WTC11 (cell line): ENCODE measurements at regions not wholly inside any gene's neighbourhood (a gene's known extent, or its start where the extent isn't known, plus 50 kb on each side); places are given as distances from the start of the nearest gene placed in this dataset.

Experiments
- ATAC-seq: fragments of 200-7000 bp; cut with Tn5 transposase; 2 replicates; pipeline ENCODE4 v1.10.0; 2021; ENCODE audit warnings: mild to moderate bottlenecking, moderate library complexity
- CTCF ChIA-PET: fragments of 300-600 bp; sonication (Branson Sonifier 250); formaldehyde crosslinking; loops from one replicate; lab custom pipeline; 2021; ENCODE audit warnings: antibody characterized with exemption; lab: Charles Lee
- POLR2A ChIA-PET: fragments of 350-600 bp; sonication (Branson Sonifier 250); formaldehyde crosslinking; loops from one replicate; lab custom pipeline; 2021; ENCODE audit warnings: antibody characterized with exemption; lab: Charles Lee
- DNase-seq: peaks from one replicate; pipeline ENCODE4 v3.0.0; 2021; ENCODE audit warnings: low spot score
- H3K27ac Mint-ChIP-seq: 2 replicates; pipeline ENCODE4 v1.8.0; 2021; ENCODE audit warnings: mixed read lengths
- H3K27me3 Mint-ChIP-seq: 2 replicates; pipeline ENCODE4 v1.8.0; 2021; ENCODE audit warnings: low read depth, mild to moderate bottlenecking, moderate library complexity, mixed read lengths
- H3K36me3 Mint-ChIP-seq: 2 replicates; pipeline ENCODE4 v1.8.0; 2021; ENCODE audit warnings: mixed read lengths
- H3K4me1 Mint-ChIP-seq: 2 replicates; pipeline ENCODE4 v1.8.0; 2022; ENCODE audit warnings: mixed read lengths
- H3K4me3 Mint-ChIP-seq: 2 replicates; pipeline ENCODE4 v1.8.0; 2021; ENCODE audit warnings: mild to moderate bottlenecking, moderate library complexity, mixed read lengths
- H3K9me3 Mint-ChIP-seq: 2 replicates; pipeline ENCODE4 v1.8.0; 2021; ENCODE audit warnings: mixed read lengths
- FOXJ3 ChIP-seq: sonication (generic); formaldehyde crosslinking; IDR thresholded peaks from 2 replicates; pipeline ENCODE4 v1.9.0; 2021; ENCODE audit warnings: missing genetic modification reagents, mild to moderate bottlenecking, borderline replicate concordance
- FOXP1 ChIP-seq: sonication (generic); formaldehyde crosslinking; IDR thresholded peaks from 2 replicates; pipeline ENCODE4 v1.8.0; 2022; ENCODE audit warnings: missing genetic modification reagents, mild to moderate bottlenecking, moderate library complexity, borderline replicate concordance
- NFYB ChIP-seq: sonication (generic); formaldehyde crosslinking; conservative IDR thresholded peaks from 2 replicates; pipeline ENCODE4 v1.8.0; 2022; ENCODE audit warnings: low read depth, missing genetic modification reagents
- NR3C1 ChIP-seq: sonication (generic); formaldehyde crosslinking; conservative IDR thresholded peaks from 2 replicates; pipeline ENCODE4 v1.8.1; 2023; ENCODE audit warnings: low read depth, mild to moderate bottlenecking, missing genetic modification reagents
- SMAD3 ChIP-seq: sonication (generic); formaldehyde crosslinking; IDR thresholded peaks from 2 replicates; pipeline ENCODE4 v1.8.0; 2022; ENCODE audit warnings: missing genetic modification reagents, mild to moderate bottlenecking, borderline replicate concordance
- SMAD4 ChIP-seq: sonication (generic); formaldehyde crosslinking; IDR thresholded peaks from 2 replicates; pipeline ENCODE4 v1.8.0; 2022; ENCODE audit warnings: mild to moderate bottlenecking, missing genetic modification reagents
- TEAD1 ChIP-seq: sonication (generic); formaldehyde crosslinking; IDR thresholded peaks from 2 replicates; pipeline ENCODE4 v1.8.0; 2022; ENCODE audit warnings: mild to moderate bottlenecking, missing genetic modification reagents
- ZNF121 ChIP-seq: sonication (generic); formaldehyde crosslinking; IDR thresholded peaks from 2 replicates; pipeline ENCODE4 v1.8.0; 2023; ENCODE audit warnings: missing genetic modification reagents
- TF ChIP-seq, protein P1 (sequence below): fragments of 250-450 bp; sonication (Bioruptor Pico); IDR thresholded peaks from 2 replicates; pipeline ENCODE4 v2.1.2; 2022; ENCODE audit warnings: mild to moderate bottlenecking, moderate library complexity
- TF ChIP-seq, protein P2 (sequence below): sonication (generic); formaldehyde crosslinking; IDR thresholded peaks from 2 replicates; pipeline ENCODE4 v1.8.1; 2023; ENCODE audit warnings: mild to moderate bottlenecking, missing genetic modification reagents, moderate library complexity
- TF ChIP-seq, protein P3 (sequence below): sonication (generic); formaldehyde crosslinking; IDR thresholded peaks from 2 replicates; pipeline ENCODE4 v1.8.1; 2022; ENCODE audit warnings: missing genetic modification reagents, borderline replicate concordance
- TF ChIP-seq, protein P4 (sequence below): sonication (generic); formaldehyde crosslinking; IDR thresholded peaks from 2 replicates; pipeline ENCODE4 v1.8.0; 2022; ENCODE audit warnings: mild to moderate bottlenecking, missing genetic modification reagents
- TF ChIP-seq, protein P5 (sequence below): sonication (generic); formaldehyde crosslinking; IDR thresholded peaks from 2 replicates; pipeline ENCODE4 v1.8.0; 2023; ENCODE audit warnings: missing genetic modification reagents, mild to moderate bottlenecking, borderline replicate concordance
- TF ChIP-seq, protein P6 (sequence below): fragments of 200-600 bp; IDR thresholded peaks from 2 replicates; pipeline ENCODE4 v1.8.0; 2022; ENCODE audit warnings: antibody characterized with exemption
- TF ChIP-seq, protein P7 (sequence below): sonication (generic); formaldehyde crosslinking; IDR thresholded peaks from 2 replicates; pipeline ENCODE4 v1.8.0; 2022; ENCODE audit warnings: mild to moderate bottlenecking, missing genetic modification reagents
- TF ChIP-seq, protein P8 (sequence below): sonication (generic); formaldehyde crosslinking; IDR thresholded peaks from 2 replicates; pipeline ENCODE4 v1.8.1; 2022; ENCODE audit warnings: low read depth, missing genetic modification reagents, borderline replicate concordance

DNA sequence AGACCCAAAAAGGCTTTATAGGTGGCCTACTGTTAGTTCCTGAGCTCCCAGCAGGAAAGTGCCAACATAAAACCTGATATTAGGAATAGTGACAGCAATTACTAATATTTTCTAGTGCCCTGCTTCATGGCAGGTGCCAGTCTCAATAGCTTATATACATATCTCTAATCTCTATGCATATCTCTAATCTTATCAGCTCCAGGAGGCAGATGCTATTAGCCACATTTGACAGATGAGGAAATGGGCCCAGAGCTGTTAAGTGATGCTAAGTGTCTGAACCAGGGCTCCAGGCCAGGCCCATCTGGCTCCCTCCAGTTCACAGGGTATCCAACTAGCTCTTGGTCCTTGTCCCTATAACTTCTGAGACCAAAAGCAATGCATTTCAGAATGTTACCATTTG is 142.5 kb downstream of the CHIC2 start:
- no peaks in the 10 kb centered on the region for H3K36me3 Mint-ChIP-seq
- peaks cover 30% of the 10 kb centered on the region for H3K4me1 Mint-ChIP-seq
- H3K27ac Mint-ChIP-seq, result no peak overlapping the region
- H3K27me3 Mint-ChIP-seq, result no peaks in the 10 kb centered on the region; the same call in 1 of the 2 replicates
- ATAC-seq (no peak), DNase-seq (no peak)
- POLR2A ChIA-PET, result no interaction called here
- TF ChIP-seq, protein P1, sequence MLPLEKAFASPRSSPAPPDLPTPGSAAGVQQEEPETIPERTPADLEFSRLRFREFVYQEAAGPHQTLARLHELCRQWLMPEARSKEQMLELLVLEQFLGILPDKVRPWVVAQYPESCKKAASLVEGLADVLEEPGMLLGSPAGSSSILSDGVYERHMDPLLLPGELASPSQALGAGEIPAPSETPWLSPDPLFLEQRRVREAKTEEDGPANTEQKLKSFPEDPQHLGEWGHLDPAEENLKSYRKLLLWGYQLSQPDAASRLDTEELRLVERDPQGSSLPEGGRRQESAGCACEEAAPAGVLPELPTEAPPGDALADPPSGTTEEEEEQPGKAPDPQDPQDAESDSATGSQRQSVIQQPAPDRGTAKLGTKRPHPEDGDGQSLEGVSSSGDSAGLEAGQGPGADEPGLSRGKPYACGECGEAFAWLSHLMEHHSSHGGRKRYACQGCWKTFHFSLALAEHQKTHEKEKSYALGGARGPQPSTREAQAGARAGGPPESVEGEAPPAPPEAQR, result no peak
- TF ChIP-seq NFYB (CRISPR knock-in tag) (no peak), TEAD1 (CRISPR knock-in tag) (no peak), SMAD3 (CRISPR knock-in tag) (no peak), SMAD4 (CRISPR knock-in tag) (no peak), FOXJ3 (CRISPR knock-in tag) (no peak), NR3C1 (CRISPR knock-in tag) (no peak), FOXP1 (CRISPR knock-in tag) (no peak)
- TF ChIP-seq, protein P2, sequence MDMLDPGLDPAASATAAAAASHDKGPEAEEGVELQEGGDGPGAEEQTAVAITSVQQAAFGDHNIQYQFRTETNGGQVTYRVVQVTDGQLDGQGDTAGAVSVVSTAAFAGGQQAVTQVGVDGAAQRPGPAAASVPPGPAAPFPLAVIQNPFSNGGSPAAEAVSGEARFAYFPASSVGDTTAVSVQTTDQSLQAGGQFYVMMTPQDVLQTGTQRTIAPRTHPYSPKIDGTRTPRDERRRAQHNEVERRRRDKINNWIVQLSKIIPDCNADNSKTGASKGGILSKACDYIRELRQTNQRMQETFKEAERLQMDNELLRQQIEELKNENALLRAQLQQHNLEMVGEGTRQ (CRISPR knock-in tag), result no peak
- TF ChIP-seq, protein P3, sequence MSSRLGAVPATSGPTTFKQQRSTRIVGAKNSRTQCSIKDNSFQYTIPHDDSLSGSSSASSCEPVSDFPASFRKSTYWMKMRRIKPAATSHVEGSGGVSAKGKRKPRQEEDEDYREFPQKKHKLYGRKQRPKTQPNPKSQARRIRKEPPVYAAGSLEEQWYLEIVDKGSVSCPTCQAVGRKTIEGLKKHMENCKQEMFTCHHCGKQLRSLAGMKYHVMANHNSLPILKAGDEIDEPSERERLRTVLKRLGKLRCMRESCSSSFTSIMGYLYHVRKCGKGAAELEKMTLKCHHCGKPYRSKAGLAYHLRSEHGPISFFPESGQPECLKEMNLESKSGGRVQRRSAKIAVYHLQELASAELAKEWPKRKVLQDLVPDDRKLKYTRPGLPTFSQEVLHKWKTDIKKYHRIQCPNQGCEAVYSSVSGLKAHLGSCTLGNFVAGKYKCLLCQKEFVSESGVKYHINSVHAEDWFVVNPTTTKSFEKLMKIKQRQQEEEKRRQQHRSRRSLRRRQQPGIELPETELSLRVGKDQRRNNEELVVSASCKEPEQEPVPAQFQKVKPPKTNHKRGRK (CRISPR knock-in tag), result no peak
- TF ChIP-seq, protein P4, sequence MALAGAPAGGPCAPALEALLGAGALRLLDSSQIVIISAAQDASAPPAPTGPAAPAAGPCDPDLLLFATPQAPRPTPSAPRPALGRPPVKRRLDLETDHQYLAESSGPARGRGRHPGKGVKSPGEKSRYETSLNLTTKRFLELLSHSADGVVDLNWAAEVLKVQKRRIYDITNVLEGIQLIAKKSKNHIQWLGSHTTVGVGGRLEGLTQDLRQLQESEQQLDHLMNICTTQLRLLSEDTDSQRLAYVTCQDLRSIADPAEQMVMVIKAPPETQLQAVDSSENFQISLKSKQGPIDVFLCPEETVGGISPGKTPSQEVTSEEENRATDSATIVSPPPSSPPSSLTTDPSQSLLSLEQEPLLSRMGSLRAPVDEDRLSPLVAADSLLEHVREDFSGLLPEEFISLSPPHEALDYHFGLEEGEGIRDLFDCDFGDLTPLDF (CRISPR knock-in tag), result no peak
- TF ChIP-seq, protein P5, sequence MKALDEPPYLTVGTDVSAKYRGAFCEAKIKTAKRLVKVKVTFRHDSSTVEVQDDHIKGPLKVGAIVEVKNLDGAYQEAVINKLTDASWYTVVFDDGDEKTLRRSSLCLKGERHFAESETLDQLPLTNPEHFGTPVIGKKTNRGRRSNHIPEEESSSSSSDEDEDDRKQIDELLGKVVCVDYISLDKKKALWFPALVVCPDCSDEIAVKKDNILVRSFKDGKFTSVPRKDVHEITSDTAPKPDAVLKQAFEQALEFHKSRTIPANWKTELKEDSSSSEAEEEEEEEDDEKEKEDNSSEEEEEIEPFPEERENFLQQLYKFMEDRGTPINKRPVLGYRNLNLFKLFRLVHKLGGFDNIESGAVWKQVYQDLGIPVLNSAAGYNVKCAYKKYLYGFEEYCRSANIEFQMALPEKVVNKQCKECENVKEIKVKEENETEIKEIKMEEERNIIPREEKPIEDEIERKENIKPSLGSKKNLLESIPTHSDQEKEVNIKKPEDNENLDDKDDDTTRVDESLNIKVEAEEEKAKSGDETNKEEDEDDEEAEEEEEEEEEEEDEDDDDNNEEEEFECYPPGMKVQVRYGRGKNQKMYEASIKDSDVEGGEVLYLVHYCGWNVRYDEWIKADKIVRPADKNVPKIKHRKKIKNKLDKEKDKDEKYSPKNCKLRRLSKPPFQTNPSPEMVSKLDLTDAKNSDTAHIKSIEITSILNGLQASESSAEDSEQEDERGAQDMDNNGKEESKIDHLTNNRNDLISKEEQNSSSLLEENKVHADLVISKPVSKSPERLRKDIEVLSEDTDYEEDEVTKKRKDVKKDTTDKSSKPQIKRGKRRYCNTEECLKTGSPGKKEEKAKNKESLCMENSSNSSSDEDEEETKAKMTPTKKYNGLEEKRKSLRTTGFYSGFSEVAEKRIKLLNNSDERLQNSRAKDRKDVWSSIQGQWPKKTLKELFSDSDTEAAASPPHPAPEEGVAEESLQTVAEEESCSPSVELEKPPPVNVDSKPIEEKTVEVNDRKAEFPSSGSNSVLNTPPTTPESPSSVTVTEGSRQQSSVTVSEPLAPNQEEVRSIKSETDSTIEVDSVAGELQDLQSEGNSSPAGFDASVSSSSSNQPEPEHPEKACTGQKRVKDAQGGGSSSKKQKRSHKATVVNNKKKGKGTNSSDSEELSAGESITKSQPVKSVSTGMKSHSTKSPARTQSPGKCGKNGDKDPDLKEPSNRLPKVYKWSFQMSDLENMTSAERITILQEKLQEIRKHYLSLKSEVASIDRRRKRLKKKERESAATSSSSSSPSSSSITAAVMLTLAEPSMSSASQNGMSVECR, result no peak
- TF ChIP-seq, protein P6, sequence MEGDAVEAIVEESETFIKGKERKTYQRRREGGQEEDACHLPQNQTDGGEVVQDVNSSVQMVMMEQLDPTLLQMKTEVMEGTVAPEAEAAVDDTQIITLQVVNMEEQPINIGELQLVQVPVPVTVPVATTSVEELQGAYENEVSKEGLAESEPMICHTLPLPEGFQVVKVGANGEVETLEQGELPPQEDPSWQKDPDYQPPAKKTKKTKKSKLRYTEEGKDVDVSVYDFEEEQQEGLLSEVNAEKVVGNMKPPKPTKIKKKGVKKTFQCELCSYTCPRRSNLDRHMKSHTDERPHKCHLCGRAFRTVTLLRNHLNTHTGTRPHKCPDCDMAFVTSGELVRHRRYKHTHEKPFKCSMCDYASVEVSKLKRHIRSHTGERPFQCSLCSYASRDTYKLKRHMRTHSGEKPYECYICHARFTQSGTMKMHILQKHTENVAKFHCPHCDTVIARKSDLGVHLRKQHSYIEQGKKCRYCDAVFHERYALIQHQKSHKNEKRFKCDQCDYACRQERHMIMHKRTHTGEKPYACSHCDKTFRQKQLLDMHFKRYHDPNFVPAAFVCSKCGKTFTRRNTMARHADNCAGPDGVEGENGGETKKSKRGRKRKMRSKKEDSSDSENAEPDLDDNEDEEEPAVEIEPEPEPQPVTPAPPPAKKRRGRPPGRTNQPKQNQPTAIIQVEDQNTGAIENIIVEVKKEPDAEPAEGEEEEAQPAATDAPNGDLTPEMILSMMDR, result no peak
- TF ChIP-seq, all 79 proteins: peak for 0
- Mint-ChIP-seq H3K9me3 (peaks cover 3% of the 10 kb centered on the region; the same call in 1 of the 2 replicates), H3K4me3 (no peak overlapping the region)
- CTCF ChIA-PET, result interaction anchor here (0.6 to 4.1 kb wide), 2 partner anchors 71 to 312 kb away, joined by 3 to 32 read pairs; no protein-coding TSS in a partner anchor

DNA sequence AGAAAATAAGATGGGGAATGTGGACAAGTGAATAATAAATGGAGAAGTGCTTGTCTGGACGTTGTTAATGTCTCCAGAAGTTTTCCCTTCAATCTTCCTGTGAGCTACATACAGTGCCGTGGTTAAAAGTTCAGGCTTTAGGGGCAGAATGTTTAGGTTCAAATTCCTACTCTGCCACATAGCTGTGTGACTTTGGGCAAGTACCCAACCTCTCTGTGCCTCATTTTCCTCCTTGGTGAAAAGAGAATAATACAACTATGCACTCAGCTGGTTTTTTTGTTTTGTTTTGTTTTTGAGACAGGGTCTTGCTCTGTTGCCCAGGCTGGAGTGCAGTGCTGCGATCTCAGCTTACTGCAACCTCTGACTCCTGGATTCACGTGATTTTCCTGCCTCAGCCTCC is 143.5 kb downstream of the CHIC2 start:
- Mint-ChIP-seq H3K27me3 (peaks cover 4% of the 10 kb centered on the region), H3K27ac (no peak overlapping the region), H3K4me3 (no peak overlapping the region)
- CTCF ChIA-PET, result interaction anchor here (4.1 kb wide), 1 partner anchor 313 kb away, joined by 32 read pairs; no protein-coding TSS in a partner anchor
- TF ChIP-seq NFYB (CRISPR knock-in tag) (no peak), ZNF121 (peak; percentile 58; the same call in 1 of the 2 replicates)
- TF ChIP-seq, protein P7, sequence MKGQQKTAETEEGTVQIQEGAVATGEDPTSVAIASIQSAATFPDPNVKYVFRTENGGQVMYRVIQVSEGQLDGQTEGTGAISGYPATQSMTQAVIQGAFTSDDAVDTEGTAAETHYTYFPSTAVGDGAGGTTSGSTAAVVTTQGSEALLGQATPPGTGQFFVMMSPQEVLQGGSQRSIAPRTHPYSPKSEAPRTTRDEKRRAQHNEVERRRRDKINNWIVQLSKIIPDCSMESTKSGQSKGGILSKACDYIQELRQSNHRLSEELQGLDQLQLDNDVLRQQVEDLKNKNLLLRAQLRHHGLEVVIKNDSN (CRISPR knock-in tag), result no peak
- TF ChIP-seq, protein P8, sequence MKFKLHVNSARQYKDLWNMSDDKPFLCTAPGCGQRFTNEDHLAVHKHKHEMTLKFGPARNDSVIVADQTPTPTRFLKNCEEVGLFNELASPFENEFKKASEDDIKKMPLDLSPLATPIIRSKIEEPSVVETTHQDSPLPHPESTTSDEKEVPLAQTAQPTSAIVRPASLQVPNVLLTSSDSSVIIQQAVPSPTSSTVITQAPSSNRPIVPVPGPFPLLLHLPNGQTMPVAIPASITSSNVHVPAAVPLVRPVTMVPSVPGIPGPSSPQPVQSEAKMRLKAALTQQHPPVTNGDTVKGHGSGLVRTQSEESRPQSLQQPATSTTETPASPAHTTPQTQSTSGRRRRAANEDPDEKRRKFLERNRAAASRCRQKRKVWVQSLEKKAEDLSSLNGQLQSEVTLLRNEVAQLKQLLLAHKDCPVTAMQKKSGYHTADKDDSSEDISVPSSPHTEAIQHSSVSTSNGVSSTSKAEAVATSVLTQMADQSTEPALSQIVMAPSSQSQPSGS (CRISPR knock-in tag), result no peak
- TF ChIP-seq, all 79 proteins: peak for 1
- peaks cover 30% of the 10 kb centered on the region for H3K4me1 Mint-ChIP-seq
- DNase-seq, result no peak
- H3K9me3 Mint-ChIP-seq, result peaks cover 3% of the 10 kb centered on the region; the same call in 1 of the 2 replicates
- POLR2A ChIA-PET, result no interaction called here
- ATAC-seq, result no peak
- H3K36me3 Mint-ChIP-seq, result no peaks in the 10 kb centered on the region
